GM23338 (cell line): ENCODE measurements at regions not wholly inside any gene's neighbourhood (a gene's known extent, or its start where the extent isn't known, plus 50 kb on each side); places are given as distances from the start of the nearest gene placed in this dataset.

Experiments
- ATAC-seq: fragments of 200-7000 bp; cut with Tn5 transposase; 3 replicates; pipeline ENCODE4 v1.9.1; 2020
- DNase-seq: peaks from one replicate; pipeline ENCODE4 v3.0.0-alpha.2; 2015; ENCODE audit warnings: low spot score
- H2AFZ ChIP-seq: fragments of 200-600 bp; sonication (generic); 2 replicates; pipeline ENCODE4 v1.8.0; 2016; ENCODE audit warnings: antibody characterized with exemption, mild to moderate bottlenecking, moderate library complexity
- H3F3A ChIP-seq: fragments of 200-600 bp; sonication (generic); replicated peaks from 2 replicates; pipeline ENCODE4 v1.8.0; 2017; ENCODE audit warnings: antibody characterized with exemption, mixed run types, low read depth
- H3K27ac ChIP-seq: fragments of 200-600 bp; sonication (generic); 2 replicates; pipeline ENCODE4 v1.6.1; 2016; ENCODE audit warnings: low read depth
- H3K27me3 ChIP-seq: fragments of 200-600 bp; sonication (generic); 2 replicates; pipeline ENCODE4 v1.8.0; 2016; ENCODE audit warnings: mild to moderate bottlenecking, mixed run types, moderate library complexity; ENCODE audit not compliant: insufficient read depth
- H3K36me3 ChIP-seq: fragments of 200-600 bp; sonication (generic); 2 replicates; pipeline ENCODE4 v1.8.0; 2016; ENCODE audit warnings: mild to moderate bottlenecking; ENCODE audit not compliant: insufficient read depth
- H3K4me1 ChIP-seq: fragments of 200-600 bp; sonication (generic); 2 replicates; pipeline ENCODE4 v1.8.0; 2016; ENCODE audit warnings: mild to moderate bottlenecking, moderate library complexity; ENCODE audit not compliant: insufficient read depth
- H3K4me2 ChIP-seq: fragments of 200-600 bp; sonication (generic); 2 replicates; pipeline ENCODE4 v1.7.1; 2017; ENCODE audit warnings: mixed run types
- H3K4me3 ChIP-seq: fragments of 200-600 bp; sonication (generic); 2 replicates; pipeline ENCODE4 v1.6.1; 2016; ENCODE audit warnings: mixed run types
- H3K79me2 ChIP-seq: fragments of 200-600 bp; sonication (generic); replicated peaks from 2 replicates; pipeline ENCODE4 v1.8.0; 2017; ENCODE audit warnings: mild to moderate bottlenecking; ENCODE audit not compliant: insufficient read depth
- H3K9me2 ChIP-seq: fragments of 200-600 bp; sonication (generic); 2 replicates; pipeline ENCODE4 v1.8.0; 2017; ENCODE audit not compliant: insufficient read depth
- H4K20me1 ChIP-seq: fragments of 200-600 bp; sonication (generic); replicated peaks from 2 replicates; pipeline ENCODE4 v1.8.0; 2017; ENCODE audit warnings: mild to moderate bottlenecking; ENCODE audit not compliant: insufficient read depth
- H3K27ac Mint-ChIP-seq: 2 replicates; pipeline ENCODE4 v1.8.0; 2020; ENCODE audit warnings: inconsistent platforms, mild to moderate bottlenecking, moderate library complexity, mixed read lengths
- H3K27me3 Mint-ChIP-seq: 3 replicates; pipeline ENCODE4 v1.8.0; 2022; ENCODE audit warnings: low read depth, mild to moderate bottlenecking, moderate library complexity, mixed read lengths, inconsistent platforms; ENCODE audit not compliant: insufficient read depth, poor library complexity
- H3K36me3 Mint-ChIP-seq: 3 replicates; pipeline ENCODE4 v1.8.0; 2021; ENCODE audit warnings: low read depth, mild to moderate bottlenecking, inconsistent platforms, moderate library complexity, mixed read lengths
- H3K4me1 Mint-ChIP-seq: 3 replicates; pipeline ENCODE4 v1.8.0; 2020; ENCODE audit warnings: mild to moderate bottlenecking, inconsistent platforms, mixed read lengths
- H3K4me3 Mint-ChIP-seq: 3 replicates; pipeline ENCODE4 v1.8.0; 2021; ENCODE audit warnings: moderate library complexity, mild to moderate bottlenecking, inconsistent platforms, mixed read lengths
- H3K9me3 Mint-ChIP-seq: 3 replicates; pipeline ENCODE4 v1.8.0; 2020; ENCODE audit warnings: moderate library complexity, mild to moderate bottlenecking, inconsistent platforms, mixed read lengths
- CREB1 ChIP-seq: fragments of 250-450 bp; sonication (Bioruptor Pico); IDR thresholded peaks from 2 replicates; pipeline ENCODE4 v1.5.0; 2020; ENCODE audit warnings: low read depth, mild to moderate bottlenecking, moderate library complexity
- EZH2 ChIP-seq: fragments of 200-600 bp; sonication (generic); IDR thresholded peaks from one replicate; pipeline ENCODE4 v1.8.0; 2017; ENCODE audit warnings: antibody characterized with exemption, mild to moderate bottlenecking, low read depth; ENCODE audit not compliant: unreplicated experiment
- JUNB ChIP-seq: IDR thresholded peaks from one replicate; pipeline ENCODE4 v1.6.1; 2016; ENCODE audit warnings: antibody characterized with exemption; ENCODE audit not compliant: unreplicated experiment
- NANOG ChIP-seq: IDR thresholded peaks from 2 replicates; pipeline ENCODE4 v1.6.1; 2016; ENCODE audit warnings: antibody characterized with exemption, borderline replicate concordance
- POLR2AphosphoS5 ChIP-seq: IDR thresholded peaks from 2 replicates; pipeline ENCODE4 v1.6.1; 2016; ENCODE audit warnings: antibody characterized with exemption, low read depth
- STAT1 ChIP-seq: IDR thresholded peaks from one replicate; pipeline ENCODE4 v1.6.1; 2016; ENCODE audit warnings: antibody characterized with exemption; ENCODE audit not compliant: unreplicated experiment
- ZNF114 ChIP-seq: fragments of 250-450 bp; sonication (Bioruptor Pico); IDR thresholded peaks from 2 replicates; pipeline ENCODE4 v1.5.0; 2020; ENCODE audit warnings: mild to moderate bottlenecking, moderate library complexity
- ZNF331 ChIP-seq: fragments of 250-450 bp; sonication (Bioruptor Pico); IDR thresholded peaks from 2 replicates; pipeline ENCODE4 v1.5.0; 2020; ENCODE audit warnings: low read depth, mild to moderate bottlenecking, moderate library complexity
- TF ChIP-seq, protein P1 (sequence below): fragments of 250-450 bp; sonication (Bioruptor Pico); IDR thresholded peaks from 2 replicates; pipeline ENCODE4 v1.5.0; 2020; ENCODE audit warnings: mild to moderate bottlenecking, moderate library complexity
- TF ChIP-seq, protein P2 (sequence below): IDR thresholded peaks from 2 replicates; pipeline ENCODE4 v1.6.1; 2016; ENCODE audit warnings: antibody characterized with exemption
- TF ChIP-seq, protein P3 (sequence below), 2 experiments: fragments of 200-600 bp in 1 of 2; sonication (generic) in 1 of 2; conservative IDR thresholded peaks; 2 replicates each; pipeline versions ENCODE4 v1.5.1 to v1.6.1; 2016 to 2017; ENCODE audit warnings: antibody characterized with exemption in 2 of 2, low read depth in 2 of 2, mild to moderate bottlenecking in 2 of 2, moderate library complexity in 1 of 2

DNA sequence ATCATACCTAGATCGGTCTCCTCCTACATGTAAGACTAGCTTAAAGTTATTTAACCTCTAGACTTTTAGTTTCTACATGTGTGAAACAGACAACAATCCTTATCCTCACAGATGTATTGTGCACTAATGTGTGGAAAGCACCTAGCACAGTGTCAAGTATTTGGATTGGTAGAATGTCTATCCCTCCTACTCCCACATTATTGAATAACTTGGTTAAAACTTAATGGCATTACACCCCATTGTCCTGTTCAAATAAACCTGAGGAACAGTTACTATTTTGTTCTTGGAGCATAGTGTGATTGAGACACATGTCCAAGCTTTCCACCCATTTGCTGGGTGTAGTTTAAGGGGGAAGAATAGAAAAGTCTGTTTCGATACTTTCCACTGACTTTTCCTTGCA, 208.8 kb upstream of the JUN start (continued):
- TF ChIP-seq, protein P1, sequence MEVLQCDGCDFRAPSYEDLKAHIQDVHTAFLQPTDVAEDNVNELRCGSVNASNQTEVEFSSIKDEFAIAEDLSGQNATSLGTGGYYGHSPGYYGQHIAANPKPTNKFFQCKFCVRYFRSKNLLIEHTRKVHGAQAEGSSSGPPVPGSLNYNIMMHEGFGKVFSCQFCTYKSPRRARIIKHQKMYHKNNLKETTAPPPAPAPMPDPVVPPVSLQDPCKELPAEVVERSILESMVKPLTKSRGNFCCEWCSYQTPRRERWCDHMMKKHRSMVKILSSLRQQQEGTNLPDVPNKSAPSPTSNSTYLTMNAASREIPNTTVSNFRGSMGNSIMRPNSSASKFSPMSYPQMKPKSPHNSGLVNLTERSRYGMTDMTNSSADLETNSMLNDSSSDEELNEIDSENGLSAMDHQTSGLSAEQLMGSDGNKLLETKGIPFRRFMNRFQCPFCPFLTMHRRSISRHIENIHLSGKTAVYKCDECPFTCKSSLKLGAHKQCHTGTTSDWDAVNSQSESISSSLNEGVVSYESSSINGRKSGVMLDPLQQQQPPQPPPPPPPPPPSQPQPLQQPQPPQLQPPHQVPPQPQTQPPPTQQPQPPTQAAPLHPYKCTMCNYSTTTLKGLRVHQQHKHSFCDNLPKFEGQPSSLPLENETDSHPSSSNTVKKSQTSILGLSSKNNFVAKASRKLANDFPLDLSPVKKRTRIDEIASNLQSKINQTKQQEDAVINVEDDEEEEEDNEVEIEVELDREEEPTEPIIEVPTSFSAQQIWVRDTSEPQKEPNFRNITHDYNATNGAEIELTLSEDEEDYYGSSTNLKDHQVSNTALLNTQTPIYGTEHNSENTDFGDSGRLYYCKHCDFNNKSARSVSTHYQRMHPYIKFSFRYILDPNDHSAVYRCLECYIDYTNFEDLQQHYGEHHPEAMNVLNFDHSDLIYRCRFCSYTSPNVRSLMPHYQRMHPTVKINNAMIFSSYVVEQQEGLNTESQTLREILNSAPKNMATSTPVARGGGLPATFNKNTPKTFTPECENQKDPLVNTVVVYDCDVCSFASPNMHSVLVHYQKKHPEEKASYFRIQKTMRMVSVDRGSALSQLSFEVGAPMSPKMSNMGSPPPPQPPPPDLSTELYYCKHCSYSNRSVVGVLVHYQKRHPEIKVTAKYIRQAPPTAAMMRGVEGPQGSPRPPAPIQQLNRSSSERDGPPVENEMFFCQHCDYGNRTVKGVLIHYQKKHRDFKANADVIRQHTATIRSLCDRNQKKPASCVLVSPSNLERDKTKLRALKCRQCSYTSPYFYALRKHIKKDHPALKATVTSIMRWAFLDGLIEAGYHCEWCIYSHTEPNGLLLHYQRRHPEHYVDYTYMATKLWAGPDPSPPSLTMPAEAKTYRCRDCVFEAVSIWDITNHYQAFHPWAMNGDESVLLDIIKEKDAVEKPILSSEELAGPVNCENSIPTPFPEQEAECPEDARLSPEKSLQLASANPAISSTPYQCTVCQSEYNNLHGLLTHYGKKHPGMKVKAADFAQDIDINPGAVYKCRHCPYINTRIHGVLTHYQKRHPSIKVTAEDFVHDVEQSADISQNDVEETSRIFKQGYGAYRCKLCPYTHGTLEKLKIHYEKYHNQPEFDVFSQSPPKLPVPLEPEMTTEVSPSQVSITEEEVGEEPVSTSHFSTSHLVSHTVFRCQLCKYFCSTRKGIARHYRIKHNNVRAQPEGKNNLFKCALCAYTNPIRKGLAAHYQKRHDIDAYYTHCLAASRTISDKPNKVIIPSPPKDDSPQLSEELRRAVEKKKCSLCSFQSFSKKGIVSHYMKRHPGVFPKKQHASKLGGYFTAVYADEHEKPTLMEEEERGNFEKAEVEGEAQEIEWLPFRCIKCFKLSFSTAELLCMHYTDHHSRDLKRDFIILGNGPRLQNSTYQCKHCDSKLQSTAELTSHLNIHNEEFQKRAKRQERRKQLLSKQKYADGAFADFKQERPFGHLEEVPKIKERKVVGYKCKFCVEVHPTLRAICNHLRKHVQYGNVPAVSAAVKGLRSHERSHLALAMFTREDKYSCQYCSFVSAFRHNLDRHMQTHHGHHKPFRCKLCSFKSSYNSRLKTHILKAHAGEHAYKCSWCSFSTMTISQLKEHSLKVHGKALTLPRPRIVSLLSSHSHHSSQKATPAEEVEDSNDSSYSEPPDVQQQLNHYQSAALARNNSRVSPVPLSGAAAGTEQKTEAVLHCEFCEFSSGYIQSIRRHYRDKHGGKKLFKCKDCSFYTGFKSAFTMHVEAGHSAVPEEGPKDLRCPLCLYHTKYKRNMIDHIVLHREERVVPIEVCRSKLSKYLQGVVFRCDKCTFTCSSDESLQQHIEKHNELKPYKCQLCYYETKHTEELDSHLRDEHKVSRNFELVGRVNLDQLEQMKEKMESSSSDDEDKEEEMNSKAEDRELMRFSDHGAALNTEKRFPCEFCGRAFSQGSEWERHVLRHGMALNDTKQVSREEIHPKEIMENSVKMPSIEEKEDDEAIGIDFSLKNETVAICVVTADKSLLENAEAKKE (CRISPR knock-in tag): no peak
- no peak for TF ChIP-seq JUNB

DNA sequence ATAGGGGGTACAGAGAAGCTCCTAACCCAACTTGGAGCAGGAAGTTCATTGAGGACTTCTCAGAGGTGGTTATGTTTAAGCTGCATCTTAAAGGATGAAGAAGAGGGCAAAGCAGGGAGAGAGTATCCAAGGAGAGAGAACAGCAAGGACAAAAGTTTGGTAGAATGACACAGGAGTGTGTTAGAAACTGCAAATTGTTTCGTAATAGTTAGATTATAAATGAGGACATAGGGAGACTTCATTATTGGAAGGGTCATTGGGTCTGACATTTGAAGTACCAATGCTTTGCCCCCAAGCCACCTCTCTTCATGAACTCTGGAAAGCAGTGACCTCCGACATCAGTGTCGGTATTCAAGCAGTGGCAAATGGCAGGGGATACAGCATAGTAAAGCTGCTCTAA, 209.6 kb upstream of the JUN start:
- ATAC-seq: no peak
- no peak for DNase-seq
- no peak overlapping the region for H2AFZ ChIP-seq
- no peaks in the 10 kb centered on the region for H4K20me1 ChIP-seq
- H3K4me1 ChIP-seq: no peaks in the 10 kb centered on the region
- no peaks in the 10 kb centered on the region for H3K9me3 Mint-ChIP-seq
- no peaks in the 10 kb centered on the region for H3K27me3 ChIP-seq
- H3K4me2 ChIP-seq: no peak overlapping the region
- H3F3A ChIP-seq: no peaks in the 10 kb centered on the region
- no peak overlapping the region for H3K27ac ChIP-seq
- H3K79me2 ChIP-seq: no peaks in the 10 kb centered on the region
- no peaks in the 10 kb centered on the region for H3K36me3 Mint-ChIP-seq
- no peak overlapping the region for H3K4me3 ChIP-seq
- H3K27ac Mint-ChIP-seq: no peak overlapping the region
- H3K27me3 Mint-ChIP-seq: peaks cover 3% of the 10 kb centered on the region
- peaks cover 4% of the 10 kb centered on the region; the same call in 1 of the 2 replicates for H3K9me2 ChIP-seq
- no peak overlapping the region for H3K4me3 Mint-ChIP-seq
- H3K4me1 Mint-ChIP-seq: no peaks in the 10 kb centered on the region; the same call in 2 of the 3 replicates
- H3K36me3 ChIP-seq: no peaks in the 10 kb centered on the region
- TF ChIP-seq ZNF114 (CRISPR knock-in tag) (no peak), ZNF331 (CRISPR knock-in tag) (no peak), POLR2AphosphoS5 (no peak), STAT1 (no peak), NANOG (no peak), CREB1 (CRISPR knock-in tag) (no peak), JUNB (no peak), EZH2 (no peak)
- TF ChIP-seq, protein P2, sequence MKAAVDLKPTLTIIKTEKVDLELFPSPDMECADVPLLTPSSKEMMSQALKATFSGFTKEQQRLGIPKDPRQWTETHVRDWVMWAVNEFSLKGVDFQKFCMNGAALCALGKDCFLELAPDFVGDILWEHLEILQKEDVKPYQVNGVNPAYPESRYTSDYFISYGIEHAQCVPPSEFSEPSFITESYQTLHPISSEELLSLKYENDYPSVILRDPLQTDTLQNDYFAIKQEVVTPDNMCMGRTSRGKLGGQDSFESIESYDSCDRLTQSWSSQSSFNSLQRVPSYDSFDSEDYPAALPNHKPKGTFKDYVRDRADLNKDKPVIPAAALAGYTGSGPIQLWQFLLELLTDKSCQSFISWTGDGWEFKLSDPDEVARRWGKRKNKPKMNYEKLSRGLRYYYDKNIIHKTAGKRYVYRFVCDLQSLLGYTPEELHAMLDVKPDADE: no peak
- TF ChIP-seq, protein P3, sequence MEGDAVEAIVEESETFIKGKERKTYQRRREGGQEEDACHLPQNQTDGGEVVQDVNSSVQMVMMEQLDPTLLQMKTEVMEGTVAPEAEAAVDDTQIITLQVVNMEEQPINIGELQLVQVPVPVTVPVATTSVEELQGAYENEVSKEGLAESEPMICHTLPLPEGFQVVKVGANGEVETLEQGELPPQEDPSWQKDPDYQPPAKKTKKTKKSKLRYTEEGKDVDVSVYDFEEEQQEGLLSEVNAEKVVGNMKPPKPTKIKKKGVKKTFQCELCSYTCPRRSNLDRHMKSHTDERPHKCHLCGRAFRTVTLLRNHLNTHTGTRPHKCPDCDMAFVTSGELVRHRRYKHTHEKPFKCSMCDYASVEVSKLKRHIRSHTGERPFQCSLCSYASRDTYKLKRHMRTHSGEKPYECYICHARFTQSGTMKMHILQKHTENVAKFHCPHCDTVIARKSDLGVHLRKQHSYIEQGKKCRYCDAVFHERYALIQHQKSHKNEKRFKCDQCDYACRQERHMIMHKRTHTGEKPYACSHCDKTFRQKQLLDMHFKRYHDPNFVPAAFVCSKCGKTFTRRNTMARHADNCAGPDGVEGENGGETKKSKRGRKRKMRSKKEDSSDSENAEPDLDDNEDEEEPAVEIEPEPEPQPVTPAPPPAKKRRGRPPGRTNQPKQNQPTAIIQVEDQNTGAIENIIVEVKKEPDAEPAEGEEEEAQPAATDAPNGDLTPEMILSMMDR (conservative IDR thresholded peaks at IDR 0.05; ENCODE audit: low read depth in 2 of 2): no peak
